Astrocyte (in vitro differentiated cells and primary cell): ENCODE measurements at regions not wholly inside any gene's neighbourhood (a gene's known extent, or its start where the extent isn't known, plus 50 kb on each side); places are given as distances from the start of the nearest gene placed in this dataset.

Experiments used
- DNase-seq: peaks from one replicate; pipeline ENCODE4 v3.0.0-alpha.2; 2010; ENCODE audit warnings: low read depth
- FAIRE-seq: peaks from 2 replicates; lab custom pipeline; 2011; peaks lifted over from hg19 to GRCh38; lab: Jason Lieb, UNC
- H2AFZ ChIP-seq: 2 replicates; pipeline ENCODE4 v1.6.0; 2012; ENCODE audit warnings: low read depth, low read length, inconsistent platforms
- H3K27ac ChIP-seq: 2 replicates; pipeline ENCODE4 v1.5.1; 2011; ENCODE audit warnings: low read depth, low read length, inconsistent platforms
- H3K27me3 ChIP-seq: 2 replicates; pipeline ENCODE4 v1.6.0; 2011; ENCODE audit warnings: low read length, inconsistent platforms; ENCODE audit not compliant: insufficient read depth
- H3K36me3 ChIP-seq: 2 replicates; pipeline ENCODE4 v1.5.1; 2011; ENCODE audit warnings: low read length, inconsistent platforms; ENCODE audit not compliant: insufficient read depth
- H3K4me1 ChIP-seq: 2 replicates; pipeline ENCODE4 v1.5.1; 2011; ENCODE audit warnings: low read length, inconsistent platforms; ENCODE audit not compliant: insufficient read depth
- H3K4me2 ChIP-seq: 2 replicates; pipeline ENCODE4 v1.6.0; 2012; ENCODE audit warnings: low read length, inconsistent platforms
- H3K4me3 ChIP-seq: 2 replicates; pipeline ENCODE4 v1.5.1; 2011; ENCODE audit warnings: low read depth, mild to moderate bottlenecking, low read length, inconsistent platforms; ENCODE audit not compliant: insufficient read depth
- H3K79me2 ChIP-seq: 2 replicates; pipeline ENCODE4 v1.6.0; 2012; ENCODE audit warnings: mild to moderate bottlenecking, low read length, inconsistent platforms; ENCODE audit not compliant: insufficient read depth
- H3K9ac ChIP-seq: 2 replicates; pipeline ENCODE4 v1.6.0; 2012; ENCODE audit warnings: mild to moderate bottlenecking, low read length, inconsistent platforms
- H3K9me3 ChIP-seq: 2 replicates; pipeline ENCODE4 v1.5.1; 2012; ENCODE audit warnings: low read depth, mild to moderate bottlenecking, low read length, inconsistent platforms; ENCODE audit not compliant: insufficient read depth
- H4K20me1 ChIP-seq: 2 replicates; pipeline ENCODE4 v1.6.0; 2012; ENCODE audit warnings: low read length, inconsistent platforms; ENCODE audit not compliant: insufficient read depth
- H3K27ac Mint-ChIP-seq: one replicate; pipeline ENCODE4 v1.8.0; 2021; ENCODE audit warnings: mild to moderate bottlenecking, mixed read lengths; ENCODE audit not compliant: unreplicated experiment
- H3K27me3 Mint-ChIP-seq: one replicate; pipeline ENCODE4 v1.8.0; 2021; ENCODE audit warnings: low read depth, mixed read lengths; ENCODE audit not compliant: unreplicated experiment
- H3K36me3 Mint-ChIP-seq: one replicate; pipeline ENCODE4 v1.8.0; 2021; ENCODE audit warnings: low read depth, mixed read lengths; ENCODE audit not compliant: unreplicated experiment
- H3K4me1 Mint-ChIP-seq: one replicate; pipeline ENCODE4 v1.8.0; 2021; ENCODE audit warnings: low read depth, mixed read lengths; ENCODE audit not compliant: unreplicated experiment
- H3K4me3 Mint-ChIP-seq: one replicate; pipeline ENCODE4 v1.8.0; 2021; ENCODE audit warnings: mild to moderate bottlenecking, moderate library complexity, mixed read lengths; ENCODE audit not compliant: unreplicated experiment
- H3K9me3 Mint-ChIP-seq: one replicate; pipeline ENCODE4 v1.8.0; 2021; ENCODE audit warnings: mild to moderate bottlenecking, mixed read lengths; ENCODE audit not compliant: unreplicated experiment
- CTCF ChIP-seq: IDR thresholded peaks from 2 replicates; pipeline ENCODE4 v1.5.1; 2011; ENCODE audit warnings: low read depth, mild to moderate bottlenecking, inconsistent platforms, low read length, moderate library complexity; ENCODE audit not compliant: insufficient read depth
- EZH2 ChIP-seq: IDR thresholded peaks from 2 replicates; pipeline ENCODE4 v1.6.1; 2012; ENCODE audit warnings: mild to moderate bottlenecking, low read length, inconsistent platforms; ENCODE audit not compliant: insufficient read depth

- Histone ChIP-seq H3K79me2 (no peaks in the 10 kb centered on the region), H3K4me1 (no peaks in the 10 kb centered on the region), H3K27me3 (no peaks in the 10 kb centered on the region), H3K9ac (no peak overlapping the region), H2AFZ (no peak overlapping the region), H3K4me2 (no peak overlapping the region), H3K36me3 (no peaks in the 10 kb centered on the region), H3K4me3 (no peak overlapping the region), H3K27ac (no peak overlapping the region), H3K9me3 (no peaks in the 10 kb centered on the region), H4K20me1 (no peaks in the 10 kb centered on the region)
- H3K27ac Mint-ChIP-seq = no peak overlapping the region
- FAIRE-seq = no peak
- H3K9me3 Mint-ChIP-seq = no peaks in the 10 kb centered on the region
- H3K36me3 Mint-ChIP-seq = no peaks in the 10 kb centered on the region
- peaks cover 15% of the 10 kb centered on the region for H3K4me1 Mint-ChIP-seq
- TF ChIP-seq CTCF = no peak
- H3K27me3 Mint-ChIP-seq = no peaks in the 10 kb centered on the region
- no peak overlapping the region for H3K4me3 Mint-ChIP-seq
- no peak for DNase-seq
These were observed 101.0 kb downstream of the HRH4 start for GRCh38 chr18:24561369-24561965.

- H4K20me1 ChIP-seq = no peaks in the 10 kb centered on the region
- no peak overlapping the region for H3K27ac ChIP-seq
- H3K9me3 ChIP-seq = no peaks in the 10 kb centered on the region
- no peaks in the 10 kb centered on the region for H3K27me3 ChIP-seq
- Mint-ChIP-seq H3K36me3 (no peaks in the 10 kb centered on the region), H3K4me1 (peaks cover 13% of the 10 kb centered on the region), H3K9me3 (peaks cover 2% of the 10 kb centered on the region), H3K4me3 (no peak overlapping the region), H3K27me3 (no peaks in the 10 kb centered on the region), H3K27ac (peak overlapping the region; percentile 93)
- TF ChIP-seq EZH2 (no peak), CTCF (no peak)
- H3K79me2 ChIP-seq = no peaks in the 10 kb centered on the region
- DNase-seq (peak; percentile 11), FAIRE-seq (no peak)
- H3K4me2 ChIP-seq = no peak overlapping the region
- H3K4me1 ChIP-seq = no peaks in the 10 kb centered on the region
- H3K4me3 ChIP-seq = no peak overlapping the region
- no peak overlapping the region for H3K9ac ChIP-seq
- no peak overlapping the region for H2AFZ ChIP-seq
- H3K36me3 ChIP-seq = no peaks in the 10 kb centered on the region
These were observed 106.8 kb downstream of the HRH4 start for GRCh38 chr18:24567199-24567598.

GRCh38 chr18:24570716-24571115 lies 110.3 kb downstream of the HRH4 start:
- H3K4me1 Mint-ChIP-seq = peaks cover 10% of the 10 kb centered on the region

More at GRCh38 chr18:24570716-24571115, 110.3 kb downstream of the HRH4 start:
- no peak for DNase-seq
- no peak for TF ChIP-seq CTCF
- TF ChIP-seq EZH2 = no peak
- Histone ChIP-seq H3K9ac (no peak overlapping the region), H3K4me2 (no peak overlapping the region), H3K27ac (no peak overlapping the region), H2AFZ (no peak overlapping the region), H3K27me3 (no peaks in the 10 kb centered on the region), H3K9me3 (peaks cover 1% of the 10 kb centered on the region), H3K4me3 (no peak overlapping the region), H3K4me1 (no peaks in the 10 kb centered on the region), H3K79me2 (no peaks in the 10 kb centered on the region), H3K36me3 (no peaks in the 10 kb centered on the region), H4K20me1 (no peaks in the 10 kb centered on the region)
- H3K4me3 Mint-ChIP-seq = no peak overlapping the region
- no peaks in the 10 kb centered on the region for H3K27me3 Mint-ChIP-seq
- no peak overlapping the region for H3K27ac Mint-ChIP-seq
- no peak for FAIRE-seq
- peaks cover 8% of the 10 kb centered on the region for H3K9me3 Mint-ChIP-seq
- no peaks in the 10 kb centered on the region for H3K36me3 Mint-ChIP-seq
